ENCODE measurements at regions not wholly inside any gene's neighbourhood (a gene's known extent, or its start where the extent isn't known, plus 50 kb on each side); places are given as distances from the start of the nearest gene placed in this dataset.
A peak's percentile ranks its signal among the peaks of the same experiment; 100 is the strongest.

DNA sequence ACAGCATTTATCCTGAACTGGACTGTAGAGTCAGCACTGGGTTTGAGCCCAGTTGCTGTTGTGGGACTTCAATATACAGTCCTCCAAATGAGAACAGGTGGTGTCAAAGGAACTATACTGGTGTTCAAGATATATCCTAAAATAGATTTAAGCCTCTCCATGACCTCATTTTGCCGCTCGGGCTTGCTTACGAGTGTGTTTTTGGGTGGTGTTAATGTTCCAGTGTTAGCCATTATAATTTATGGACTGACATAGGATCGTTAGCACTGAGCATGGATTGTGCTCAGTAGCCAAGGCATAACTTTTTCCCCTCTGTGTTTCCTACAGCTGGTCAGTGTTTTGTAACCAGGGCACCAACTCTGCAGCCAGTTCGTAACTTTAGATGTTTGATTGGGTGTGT, 306.6 kb downstream of the SPATA31D1 start:
- H3K27me3 ChIP-seq (replicated peaks): no peaks in the 10 kb centered on the region
- no peaks in the 10 kb centered on the region for H3K9me3 ChIP-seq (replicated peaks)
- H3K4me3 ChIP-seq: no peak overlapping the region
- H3K27ac ChIP-seq: no peak overlapping the region
- no peak for DNase-seq (ENCODE audit: low read depth in 1 of 2, low spot score in 2 of 2)
- no peaks in the 10 kb centered on the region for H3K4me1 ChIP-seq (replicated peaks)
- H3K36me3 ChIP-seq: no peaks in the 10 kb centered on the region

DNA sequence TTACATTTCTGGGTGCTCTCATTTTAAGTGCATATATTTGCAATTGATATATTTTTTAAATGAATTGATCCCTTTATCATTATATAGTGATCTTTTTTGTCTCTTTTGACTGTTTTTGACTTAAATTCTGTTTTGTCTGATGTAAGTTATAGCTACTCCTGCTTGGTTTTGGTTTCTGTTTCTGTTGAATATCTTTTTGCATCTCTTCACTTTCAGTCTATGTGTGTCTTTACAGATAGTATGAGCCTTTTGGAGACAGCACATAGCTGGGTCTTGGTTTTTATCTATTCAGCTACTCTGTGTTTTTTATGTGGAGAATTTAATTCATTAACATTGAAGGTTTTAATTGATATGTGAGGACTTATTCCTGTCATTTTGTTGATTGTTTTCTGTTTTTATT, 311.3 kb downstream of the SPATA31D1 start:
- Histone ChIP-seq H3K27ac (no peak overlapping the region), H3K4me3 (no peak overlapping the region), H3K27me3 (replicated peaks) (no peaks in the 10 kb centered on the region), H3K36me3 (no peaks in the 10 kb centered on the region), H3K9me3 (replicated peaks) (no peaks in the 10 kb centered on the region), H3K4me1 (replicated peaks) (no peaks in the 10 kb centered on the region)
- DNase-seq (ENCODE audit: low read depth in 1 of 2, low spot score in 2 of 2): no peak

GRCh38 chr9:82302968-82303655, 314.5 kb downstream of the SPATA31D1 start:
- DNase-seq (ENCODE audit: low read depth in 1 of 2, low spot score in 2 of 2): no peak
- Histone ChIP-seq H3K27me3 (replicated peaks) (no peaks in the 10 kb centered on the region), H3K27ac (no peak overlapping the region)

GRCh38 chr9:82308836-82309235, 320.3 kb downstream of the SPATA31D1 start:
- Histone ChIP-seq H3K36me3 (no peaks in the 10 kb centered on the region), H3K9me3 (replicated peaks) (no peaks in the 10 kb centered on the region), H3K27me3 (replicated peaks) (no peaks in the 10 kb centered on the region), H3K4me3 (no peak overlapping the region), H3K4me1 (replicated peaks) (no peaks in the 10 kb centered on the region), H3K27ac (no peak overlapping the region)
- no peak for DNase-seq (ENCODE audit: low read depth in 1 of 2, low spot score in 2 of 2)

More at GRCh38 chr9:82302968-82303655, 314.5 kb downstream of the SPATA31D1 start:
- no peaks in the 10 kb centered on the region for H3K4me1 ChIP-seq (replicated peaks)
- no peak overlapping the region for H3K4me3 ChIP-seq
- H3K36me3 ChIP-seq: no peaks in the 10 kb centered on the region
- H3K9me3 ChIP-seq (replicated peaks): no peaks in the 10 kb centered on the region

DNA sequence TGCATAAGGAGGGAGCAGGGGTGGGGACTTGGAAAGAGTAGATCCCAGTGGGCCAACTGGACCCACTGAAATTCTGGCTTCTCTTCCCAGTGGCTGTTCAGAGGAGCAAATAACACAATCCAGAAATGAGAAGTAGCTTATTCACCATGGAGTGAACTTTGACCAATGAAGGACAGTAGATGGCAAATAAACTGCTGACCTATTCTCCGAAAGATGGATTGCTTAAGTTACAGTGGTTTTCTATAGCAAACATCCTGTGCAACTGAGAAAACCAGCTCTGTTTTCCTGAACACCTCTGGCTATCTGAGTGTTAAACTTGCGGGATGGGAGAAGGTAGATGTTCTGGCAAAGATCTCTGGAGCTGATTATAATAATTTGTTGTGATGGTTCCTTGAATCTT, 325.1 kb downstream of the SPATA31D1 start:
- DNase-seq (ENCODE audit: low read depth in 1 of 2, low spot score in 2 of 2): no peak
- no peak overlapping the region for H3K4me3 ChIP-seq
- H3K4me1 ChIP-seq (replicated peaks): no peaks in the 10 kb centered on the region
- no peaks in the 10 kb centered on the region for H3K27me3 ChIP-seq (replicated peaks)
- no peak overlapping the region for H3K27ac ChIP-seq
- no peaks in the 10 kb centered on the region for H3K9me3 ChIP-seq (replicated peaks)
- no peaks in the 10 kb centered on the region for H3K36me3 ChIP-seq

- H3K9me3 ChIP-seq (replicated peaks): no peaks in the 10 kb centered on the region; the same call in 1 of the 2 replicates
- no peaks in the 10 kb centered on the region for H3K4me1 ChIP-seq (replicated peaks)
- H3K4me3 ChIP-seq: no peak overlapping the region
- H3K27ac ChIP-seq: no peak overlapping the region
- H3K27me3 ChIP-seq (replicated peaks): no peaks in the 10 kb centered on the region
- H3K36me3 ChIP-seq: no peaks in the 10 kb centered on the region
- no peak for DNase-seq (ENCODE audit: low read depth in 1 of 2, low spot score in 2 of 2)
Measured at GRCh38 chr9:82320566-82320965, 332.0 kb downstream of the SPATA31D1 start.

- Histone ChIP-seq H3K4me1 (replicated peaks) (peaks cover 2% of the 10 kb centered on the region), H3K36me3 (no peaks in the 10 kb centered on the region), H3K27me3 (replicated peaks) (no peaks in the 10 kb centered on the region), H3K27ac (no peak overlapping the region), H3K4me3 (no peak overlapping the region), H3K9me3 (replicated peaks) (no peaks in the 10 kb centered on the region; the same call in 1 of the 2 replicates)
- DNase-seq (ENCODE audit: low read depth in 1 of 2, low spot score in 2 of 2): no peak
Measured at GRCh38 chr9:82325907-82326306, 337.3 kb downstream of the SPATA31D1 start.

GRCh38 chr9:82327641-82328040, 339.1 kb downstream of the SPATA31D1 start:
- H3K4me1 ChIP-seq (replicated peaks): peaks cover 17% of the 10 kb centered on the region
- H3K4me3 ChIP-seq: no peak overlapping the region
- no peak for DNase-seq (ENCODE audit: low read depth in 1 of 2, low spot score in 2 of 2)
- no peaks in the 10 kb centered on the region for H3K27me3 ChIP-seq (replicated peaks)
- H3K36me3 ChIP-seq: no peaks in the 10 kb centered on the region
- no peak overlapping the region for H3K27ac ChIP-seq
- H3K9me3 ChIP-seq (replicated peaks): no peaks in the 10 kb centered on the region; the same call in 1 of the 2 replicates

DNA sequence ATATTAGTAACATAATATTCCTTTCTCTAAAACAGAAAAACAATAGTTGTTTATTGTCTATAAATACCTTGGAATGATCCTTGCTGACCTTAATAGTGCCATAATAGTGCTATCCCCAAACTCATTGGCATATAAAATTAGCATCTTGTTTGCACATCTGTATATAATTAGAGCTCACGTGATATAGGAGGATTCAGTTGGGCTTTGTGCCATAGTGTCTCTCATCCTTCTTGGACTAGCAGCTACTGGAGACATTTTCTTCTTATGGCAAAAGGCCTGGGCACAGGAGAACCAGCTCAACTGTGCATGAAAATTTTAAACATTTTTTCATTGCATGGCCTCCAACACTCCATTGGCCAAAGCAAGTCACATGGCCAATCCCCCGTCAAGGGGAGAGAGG, 342.5 kb downstream of the SPATA31D1 start:
- Histone ChIP-seq H3K27ac (peak overlapping the region; percentile 89), H3K4me3 (no peak overlapping the region), H3K9me3 (replicated peaks) (no peaks in the 10 kb centered on the region), H3K27me3 (replicated peaks) (no peaks in the 10 kb centered on the region), H3K36me3 (no peaks in the 10 kb centered on the region), H3K4me1 (replicated peaks) (peaks cover 29% of the 10 kb centered on the region)
- no peak for DNase-seq (ENCODE audit: low read depth in 1 of 2, low spot score in 2 of 2)

DNA sequence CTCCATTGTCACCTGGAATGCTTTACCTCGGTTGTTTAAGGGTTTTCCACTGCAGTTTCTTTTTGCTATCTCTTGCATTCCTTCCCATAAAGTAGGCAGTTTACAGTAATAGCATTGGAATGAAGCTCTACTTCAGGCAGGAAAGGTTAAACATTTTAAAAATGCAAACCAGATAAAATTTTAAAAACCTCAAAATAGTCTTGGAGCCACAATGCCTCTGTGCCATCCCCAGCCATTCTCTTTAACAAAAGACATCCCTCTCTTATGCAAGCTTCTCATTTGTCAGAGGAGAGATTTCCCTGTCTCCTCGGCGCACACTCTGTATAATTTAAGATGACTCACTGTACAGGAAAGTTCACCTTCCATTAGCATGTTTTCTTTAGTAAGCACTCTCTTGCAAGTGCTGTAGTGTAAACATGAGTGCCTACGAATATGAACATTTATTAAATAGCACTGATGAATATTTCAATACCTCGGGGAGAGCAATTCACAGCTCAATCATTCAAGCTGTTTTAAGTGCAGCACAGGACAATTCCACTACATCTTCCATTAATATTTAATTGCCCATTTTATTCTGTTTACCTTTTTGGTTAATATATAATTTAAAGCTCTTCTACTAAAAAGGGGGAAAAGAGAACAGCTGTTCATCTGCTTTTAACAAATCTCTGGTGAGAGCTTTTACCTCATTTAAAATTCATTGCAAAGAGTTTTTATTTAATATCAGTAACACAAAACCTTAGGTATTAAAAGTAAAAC, 343.6 kb downstream of the SPATA31D1 start:
- peak overlapping the region; percentile 89 for H3K27ac ChIP-seq
- H3K36me3 ChIP-seq: no peaks in the 10 kb centered on the region
- no peak overlapping the region for H3K4me3 ChIP-seq
- no peaks in the 10 kb centered on the region for H3K9me3 ChIP-seq (replicated peaks)
- peaks cover 29% of the 10 kb centered on the region for H3K4me1 ChIP-seq (replicated peaks)
- peak; percentile 66 to 86 for DNase-seq (ENCODE audit: low read depth in 1 of 2, low spot score in 2 of 2)
- no peaks in the 10 kb centered on the region for H3K27me3 ChIP-seq (replicated peaks)

DNA sequence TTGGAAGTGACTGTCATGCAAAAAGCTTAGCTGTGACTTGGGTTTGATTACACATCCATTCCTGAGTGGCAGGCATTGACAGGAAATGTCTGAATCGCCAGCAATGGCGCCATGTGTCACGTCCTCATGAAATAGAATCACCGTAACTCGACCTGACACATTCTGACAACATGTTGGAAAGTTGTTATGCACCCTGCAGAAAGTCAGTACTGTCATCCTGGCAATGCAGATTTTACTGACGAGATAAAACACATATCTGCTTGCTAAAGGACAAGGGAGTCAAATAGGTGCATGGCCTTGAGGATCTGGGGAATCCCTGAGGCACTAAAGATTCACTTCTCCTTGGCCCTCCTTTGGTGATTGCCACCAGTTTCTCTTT, 344.2 kb downstream of the SPATA31D1 start:
- H3K4me3 ChIP-seq: no peak overlapping the region
- H3K36me3 ChIP-seq: no peaks in the 10 kb centered on the region
- no peaks in the 10 kb centered on the region for H3K27me3 ChIP-seq (replicated peaks)
- DNase-seq (ENCODE audit: low read depth in 1 of 2, low spot score in 2 of 2): peak in 1 of 2 experiments; percentile 13
- peak overlapping the region; percentile 59 for H3K27ac ChIP-seq
- peaks cover 29% of the 10 kb centered on the region for H3K4me1 ChIP-seq (replicated peaks)
- no peaks in the 10 kb centered on the region for H3K9me3 ChIP-seq (replicated peaks)

DNA sequence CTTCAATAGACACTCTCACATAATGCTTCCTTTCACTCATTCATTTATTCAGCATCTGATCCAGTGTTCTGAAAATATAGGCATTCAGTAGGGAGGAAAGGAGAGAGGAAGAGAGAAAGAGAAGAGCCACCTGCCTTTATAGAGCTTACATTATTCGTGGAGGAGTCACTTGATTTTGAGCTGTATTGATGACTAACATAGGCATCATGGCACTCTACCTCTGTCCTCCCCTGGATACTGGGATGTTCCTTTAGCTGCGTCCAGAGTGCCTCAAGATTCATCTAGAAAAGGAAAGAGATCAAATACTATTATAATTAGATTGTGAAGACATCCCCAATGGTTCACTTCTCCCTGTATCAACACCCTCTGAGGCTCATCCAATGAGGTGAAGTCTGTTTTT, 345.1 kb downstream of the SPATA31D1 start:
- H3K4me3 ChIP-seq: no peak overlapping the region
- no peaks in the 10 kb centered on the region for H3K9me3 ChIP-seq (replicated peaks)
- DNase-seq (ENCODE audit: low read depth in 1 of 2, low spot score in 2 of 2): no peak
- peaks cover 29% of the 10 kb centered on the region for H3K4me1 ChIP-seq (replicated peaks)
- H3K27ac ChIP-seq: no peak overlapping the region
- H3K36me3 ChIP-seq: no peaks in the 10 kb centered on the region
- no peaks in the 10 kb centered on the region for H3K27me3 ChIP-seq (replicated peaks)

DNA sequence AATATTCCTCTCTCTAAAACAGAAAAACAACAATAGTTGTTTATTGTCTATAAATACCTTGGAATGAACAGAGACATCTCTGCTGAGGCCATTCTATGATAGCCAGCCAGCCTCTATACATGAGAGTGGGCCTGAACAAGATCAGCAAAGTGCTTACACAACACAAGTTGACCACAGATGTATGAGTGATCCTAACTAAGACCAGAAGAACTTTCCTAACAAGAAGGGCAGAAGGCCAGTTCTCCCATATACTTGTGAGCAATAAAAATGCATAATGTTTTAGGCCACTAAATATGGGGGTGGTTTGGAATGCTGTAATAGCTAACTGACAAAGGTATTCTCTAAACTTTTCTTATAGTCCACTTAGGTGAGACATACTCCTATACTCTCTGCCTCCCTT, 345.7 kb downstream of the SPATA31D1 start:
- peaks cover 35% of the 10 kb centered on the region for H3K4me1 ChIP-seq (replicated peaks)
- H3K9me3 ChIP-seq (replicated peaks): no peaks in the 10 kb centered on the region
- no peak overlapping the region for H3K27ac ChIP-seq
- no peak overlapping the region for H3K4me3 ChIP-seq
- no peak for DNase-seq (ENCODE audit: low read depth in 1 of 2, low spot score in 2 of 2)
- H3K36me3 ChIP-seq: no peaks in the 10 kb centered on the region
- H3K27me3 ChIP-seq (replicated peaks): no peaks in the 10 kb centered on the region

DNA sequence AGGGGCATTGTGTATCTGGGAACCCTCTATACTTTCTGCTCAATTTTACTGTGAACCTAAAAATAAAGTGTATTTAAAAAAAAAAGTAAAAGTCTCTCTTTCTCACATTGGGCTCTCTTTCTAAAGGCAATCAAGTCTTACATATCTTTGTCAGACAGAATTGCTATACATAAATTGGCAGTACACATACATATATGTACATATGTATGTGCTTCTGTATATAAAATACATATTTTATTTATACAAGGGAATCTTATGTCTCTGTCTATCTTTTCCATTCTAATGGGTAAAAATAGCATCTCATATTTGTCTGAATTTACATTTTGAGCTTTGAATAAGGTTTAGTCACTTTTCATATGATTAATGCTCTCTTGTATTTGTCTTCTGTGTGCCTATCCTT, 348.8 kb downstream of the SPATA31D1 start:
- no peaks in the 10 kb centered on the region for H3K9me3 ChIP-seq (replicated peaks)
- no peaks in the 10 kb centered on the region for H3K27me3 ChIP-seq (replicated peaks)
- no peak for DNase-seq (ENCODE audit: low read depth in 1 of 2, low spot score in 2 of 2)
- H3K36me3 ChIP-seq: no peaks in the 10 kb centered on the region
- H3K4me3 ChIP-seq: no peak overlapping the region
- H3K4me1 ChIP-seq (replicated peaks): peaks cover 26% of the 10 kb centered on the region
- no peak overlapping the region for H3K27ac ChIP-seq

Measured in SJSA1 (cell line).